Stimulated activated naive CD8-positive, alpha-beta T cell treated with anti-CD3 and anti-CD28 coated beads, Interleukin-15, amount 100 ng/mL, for 72 hours (primary cell): ENCODE measurements at regions not wholly inside any gene's neighbourhood (a gene's known extent, or its start where the extent isn't known, plus 50 kb on each side); places are given as distances from the start of the nearest gene placed in this dataset.

ENCODE experiments used
- ATAC-seq: fragments of 150-1000 bp; cut with Tn5 transposase; 2 replicates; pipeline ENCODE4 v1.10.0; 2021; ENCODE audit warnings: mild to moderate bottlenecking, moderate library complexity
- DNase-seq, 2 donors: peaks; one replicate each; pipeline ENCODE4 v3.0.0; 2021 to 2022
- H3K27ac Mint-ChIP-seq, 2 donors: one replicate each; pipeline ENCODE4 v1.8.0; 2022; ENCODE audit warnings: mild to moderate bottlenecking in 2 of 2, mixed read lengths in 2 of 2, moderate library complexity in 2 of 2
- H3K27me3 Mint-ChIP-seq: one replicate; pipeline ENCODE4 v1.8.0; 2022; ENCODE audit warnings: mixed read lengths
- H3K4me1 Mint-ChIP-seq: one replicate; pipeline ENCODE4 v1.8.0; 2022; ENCODE audit warnings: mild to moderate bottlenecking, mixed read lengths
- H3K4me3 Mint-ChIP-seq, 2 donors: one replicate each; pipeline ENCODE4 v1.8.0; 2022; ENCODE audit warnings: mild to moderate bottlenecking in 2 of 2, mixed read lengths in 2 of 2, moderate library complexity in 1 of 2
- H3K9me3 Mint-ChIP-seq, 2 donors: one replicate each; pipeline ENCODE4 v1.8.0; 2022; ENCODE audit warnings: mixed read lengths in 2 of 2

DNA sequence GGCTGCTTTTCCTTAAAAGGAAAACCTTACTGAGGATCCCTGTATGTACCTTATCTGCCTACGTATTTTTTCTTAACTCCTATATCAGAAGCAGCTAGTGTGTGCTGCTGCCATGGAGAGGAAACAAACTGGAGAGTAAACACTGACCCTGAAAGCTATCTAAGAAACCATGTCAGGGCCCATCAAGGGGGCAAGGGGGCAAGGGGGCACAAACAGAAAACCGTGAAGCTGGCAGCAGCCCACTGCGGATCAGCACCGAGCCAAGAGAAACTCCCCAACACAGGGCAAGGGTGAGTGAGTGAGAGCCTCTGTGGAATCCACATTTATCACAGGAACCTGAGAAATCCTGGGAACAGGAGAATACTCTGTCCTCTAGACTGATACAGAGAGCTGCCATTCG lies 1204.2 kb downstream of the PCDH18 start:
- no peak for DNase-seq
- Mint-ChIP-seq H3K27ac (no peak overlapping the region), H3K27me3 (no peaks in the 10 kb centered on the region), H3K9me3 (peaks cover 0 to 13% of the 10 kb centered on the region in 2 donors), H3K4me3 (no peak overlapping the region), H3K4me1 (no peaks in the 10 kb centered on the region)
- no peak for ATAC-seq

DNA sequence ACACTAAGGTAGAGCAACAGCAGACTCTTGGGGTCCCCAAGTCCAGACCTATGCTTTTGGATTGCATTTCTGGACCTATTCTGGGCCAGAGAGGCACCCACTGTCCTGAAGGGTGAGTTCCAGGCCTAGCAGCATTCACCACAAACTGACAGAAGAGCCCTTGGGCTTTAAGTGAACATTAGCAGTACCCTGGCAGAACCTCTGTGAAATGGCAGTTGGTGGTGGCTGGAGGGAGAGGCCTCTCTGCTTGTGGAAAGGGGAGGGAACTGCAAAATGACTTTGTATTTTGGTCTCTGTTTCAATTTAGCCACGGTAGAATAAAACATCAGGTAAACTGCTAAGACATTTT lies 1211.9 kb downstream of the PCDH18 start:
- H3K4me3 Mint-ChIP-seq = no peak overlapping the region
- H3K4me1 Mint-ChIP-seq = no peaks in the 10 kb centered on the region
- DNase-seq = no peak
- H3K9me3 Mint-ChIP-seq = no peaks in the 10 kb centered on the region
- ATAC-seq = no peak
- H3K27me3 Mint-ChIP-seq = no peaks in the 10 kb centered on the region
- H3K27ac Mint-ChIP-seq = no peak overlapping the region

DNA sequence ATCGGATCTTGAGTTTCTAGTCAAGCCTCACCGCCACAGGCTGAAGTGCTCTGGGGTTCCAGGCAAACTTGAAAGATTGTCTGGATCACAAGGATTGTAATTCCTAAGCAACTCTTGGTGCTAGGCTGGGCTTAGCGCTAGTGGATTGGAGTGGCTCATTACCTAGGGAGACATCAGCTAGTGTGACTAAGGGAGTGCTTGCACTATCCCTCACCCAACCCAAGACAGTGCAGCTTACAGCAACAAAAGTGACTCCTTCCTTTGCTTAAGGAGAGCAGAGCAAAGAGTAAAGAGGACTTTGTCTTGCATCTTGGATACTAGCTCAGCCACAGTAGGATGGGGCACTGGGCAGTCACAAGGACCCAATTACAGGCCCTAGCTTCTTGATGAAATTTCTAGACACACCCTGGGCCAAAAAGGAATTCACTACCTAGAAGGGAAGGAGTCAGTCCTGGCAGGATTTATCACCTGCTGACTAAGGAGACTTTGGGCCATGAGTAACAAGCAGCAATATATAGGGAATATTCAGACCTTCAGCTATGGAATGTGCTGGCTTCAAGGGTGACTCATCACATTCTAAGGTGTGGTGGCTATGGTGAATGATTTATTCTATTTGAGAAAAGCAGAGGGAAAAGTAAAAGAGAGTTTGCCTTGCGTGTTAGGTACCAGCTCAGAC lies 1212.4 kb downstream of the PCDH18 start:
- ATAC-seq = no peak
- no peak for DNase-seq
- Mint-ChIP-seq H3K4me1 (no peaks in the 10 kb centered on the region), H3K27me3 (no peaks in the 10 kb centered on the region), H3K27ac (no peak overlapping the region), H3K4me3 (no peak overlapping the region), H3K9me3 (no peaks in the 10 kb centered on the region)

DNA sequence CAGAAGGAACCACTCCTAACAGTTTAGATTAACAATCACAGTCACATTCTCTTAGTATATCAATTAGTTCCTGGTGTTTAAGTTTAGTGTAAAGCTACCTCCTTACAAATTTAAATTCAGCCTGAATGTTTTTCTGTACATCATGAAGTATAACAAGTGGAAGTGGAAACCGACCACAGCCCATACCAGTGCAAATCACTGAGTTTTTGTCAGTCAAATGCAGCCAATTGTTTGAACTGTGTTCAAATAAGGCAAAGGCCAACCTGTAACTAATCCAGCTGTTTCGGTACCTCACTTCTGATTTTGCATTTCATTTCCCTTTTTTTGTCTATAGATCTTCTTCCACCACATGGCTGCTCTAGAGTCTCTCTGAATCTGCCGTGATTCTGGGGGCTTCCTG lies 1215.3 kb downstream of the PCDH18 start:
- ATAC-seq = no peak
- H3K27ac Mint-ChIP-seq = no peak overlapping the region
- H3K27me3 Mint-ChIP-seq = no peaks in the 10 kb centered on the region
- H3K9me3 Mint-ChIP-seq = no peaks in the 10 kb centered on the region
- H3K4me1 Mint-ChIP-seq = no peaks in the 10 kb centered on the region
- no peak for DNase-seq
- H3K4me3 Mint-ChIP-seq = no peak overlapping the region

DNA sequence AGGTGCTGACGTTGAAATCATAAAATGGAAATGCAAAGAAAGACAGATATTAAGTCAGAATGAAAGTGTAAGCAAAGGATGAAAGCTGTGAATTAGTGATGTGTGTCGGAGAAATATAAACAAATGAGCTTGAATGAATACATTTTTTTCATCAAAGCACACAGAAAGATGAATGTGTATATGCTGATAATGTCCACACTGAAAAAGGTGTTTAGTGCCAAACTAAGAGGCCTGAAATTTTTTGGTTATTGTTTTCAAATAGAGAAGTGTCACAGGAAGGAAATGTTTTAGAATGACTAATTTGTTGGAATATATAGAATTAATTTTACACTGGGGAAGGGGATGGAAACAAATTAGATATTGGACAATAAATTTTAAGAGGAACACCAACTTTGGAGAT lies 1217.6 kb downstream of the PCDH18 start:
- H3K27me3 Mint-ChIP-seq = no peaks in the 10 kb centered on the region
- no peak for ATAC-seq
- DNase-seq = no peak
- peaks cover 0 to 5% of the 10 kb centered on the region in 2 donors for H3K9me3 Mint-ChIP-seq
- no peak overlapping the region for H3K4me3 Mint-ChIP-seq
- H3K4me1 Mint-ChIP-seq = no peaks in the 10 kb centered on the region
- no peak overlapping the region for H3K27ac Mint-ChIP-seq

DNA sequence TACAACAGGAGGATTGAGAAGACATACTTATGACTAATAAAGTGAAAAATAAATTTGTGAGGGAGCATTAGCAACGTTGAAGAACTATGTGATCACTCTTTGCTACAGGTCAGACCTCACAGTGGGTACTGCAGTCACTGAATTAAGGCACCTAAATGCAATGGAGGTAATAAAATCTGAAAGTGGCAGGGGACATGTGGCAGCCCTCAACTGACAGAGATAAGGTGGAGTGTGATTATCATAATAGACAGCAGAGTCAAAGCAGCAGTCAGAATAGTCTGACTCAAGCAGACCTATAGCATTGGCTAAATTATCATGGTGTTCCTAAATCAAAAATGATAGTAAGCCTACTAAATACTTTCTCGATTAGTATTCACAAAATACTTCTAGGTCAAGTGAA lies 1220.5 kb downstream of the PCDH18 start:
- Mint-ChIP-seq H3K9me3 (peaks cover 0 to 5% of the 10 kb centered on the region in 2 donors), H3K4me1 (no peaks in the 10 kb centered on the region), H3K27me3 (no peaks in the 10 kb centered on the region), H3K4me3 (no peak overlapping the region), H3K27ac (no peak overlapping the region)
- DNase-seq (no peak), ATAC-seq (no peak)

DNA sequence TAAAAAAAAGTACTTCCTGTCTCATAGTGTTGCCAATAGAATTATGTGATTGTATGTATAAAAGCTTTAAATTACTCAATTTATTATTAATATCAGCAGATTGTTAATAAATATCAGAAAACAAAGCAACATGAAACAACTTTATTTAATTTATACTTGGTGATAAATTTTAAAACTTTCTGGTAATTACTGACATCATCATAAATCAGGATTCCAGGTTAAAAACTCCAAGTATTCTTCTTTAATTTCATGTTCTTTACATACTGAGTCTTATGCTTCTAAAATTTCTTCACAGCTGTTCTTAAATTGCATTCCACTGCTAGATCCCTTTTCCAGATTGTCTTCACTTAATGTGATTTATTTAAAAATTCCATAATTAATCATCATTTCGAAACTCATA lies 1224.5 kb downstream of the PCDH18 start:
- no peak for ATAC-seq

DNA sequence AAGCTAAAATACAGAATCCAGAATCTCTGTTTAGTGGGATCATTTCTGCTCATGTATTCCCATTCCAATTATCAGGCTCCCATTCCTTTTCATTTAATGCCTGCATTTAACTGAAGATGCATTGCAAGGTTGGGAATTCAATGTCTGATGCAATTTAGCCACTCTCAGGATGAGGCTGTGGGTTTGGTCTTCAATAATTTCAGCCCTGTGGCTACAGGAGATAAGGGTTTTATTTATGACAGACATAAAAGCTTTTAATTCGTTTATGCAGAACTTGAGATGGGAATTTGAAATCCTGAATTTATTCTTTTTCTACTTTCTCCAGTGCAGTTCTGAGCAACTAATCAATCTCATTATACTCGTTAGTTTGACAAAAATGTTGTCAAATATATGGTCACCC lies 1225.9 kb downstream of the PCDH18 start:
- H3K4me1 Mint-ChIP-seq = no peaks in the 10 kb centered on the region
- no peak overlapping the region for H3K4me3 Mint-ChIP-seq
- H3K27me3 Mint-ChIP-seq = no peaks in the 10 kb centered on the region
- no peak for ATAC-seq
- no peak overlapping the region for H3K27ac Mint-ChIP-seq
- H3K9me3 Mint-ChIP-seq = peaks cover 0 to 2% of the 10 kb centered on the region in 2 donors
- no peak for DNase-seq

More for the DNA sequence above, 1224.5 kb downstream of the PCDH18 start:
- H3K4me3 Mint-ChIP-seq = no peak overlapping the region
- peaks cover 0 to 5% of the 10 kb centered on the region in 2 donors for H3K9me3 Mint-ChIP-seq
- no peaks in the 10 kb centered on the region for H3K4me1 Mint-ChIP-seq
- DNase-seq = no peak
- H3K27me3 Mint-ChIP-seq = no peaks in the 10 kb centered on the region
- H3K27ac Mint-ChIP-seq = no peak overlapping the region

DNA sequence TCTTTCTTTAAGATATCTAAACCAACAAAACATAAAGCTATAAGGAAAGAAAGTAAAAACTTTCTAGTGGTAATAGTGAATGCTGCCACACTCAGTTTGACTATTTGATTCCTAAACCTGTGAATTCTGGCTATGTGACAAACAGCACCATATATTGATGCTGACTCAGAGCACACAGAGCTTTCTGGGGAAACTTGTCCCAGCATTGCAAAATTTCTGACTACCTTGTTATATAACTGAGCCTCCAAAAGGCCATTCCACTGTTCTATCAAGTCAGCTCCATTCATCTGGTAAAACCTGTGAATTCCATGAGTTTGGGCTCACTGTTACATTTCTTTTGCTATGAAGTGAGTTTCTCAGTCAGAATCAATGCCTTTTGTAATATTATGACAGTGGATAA lies 1229.7 kb downstream of the PCDH18 start:
- no peak overlapping the region for H3K4me3 Mint-ChIP-seq
- no peaks in the 10 kb centered on the region for H3K27me3 Mint-ChIP-seq
- DNase-seq = no peak
- no peaks in the 10 kb centered on the region for H3K4me1 Mint-ChIP-seq
- no peak for ATAC-seq
- H3K27ac Mint-ChIP-seq = no peak overlapping the region
- no peaks in the 10 kb centered on the region for H3K9me3 Mint-ChIP-seq

DNA sequence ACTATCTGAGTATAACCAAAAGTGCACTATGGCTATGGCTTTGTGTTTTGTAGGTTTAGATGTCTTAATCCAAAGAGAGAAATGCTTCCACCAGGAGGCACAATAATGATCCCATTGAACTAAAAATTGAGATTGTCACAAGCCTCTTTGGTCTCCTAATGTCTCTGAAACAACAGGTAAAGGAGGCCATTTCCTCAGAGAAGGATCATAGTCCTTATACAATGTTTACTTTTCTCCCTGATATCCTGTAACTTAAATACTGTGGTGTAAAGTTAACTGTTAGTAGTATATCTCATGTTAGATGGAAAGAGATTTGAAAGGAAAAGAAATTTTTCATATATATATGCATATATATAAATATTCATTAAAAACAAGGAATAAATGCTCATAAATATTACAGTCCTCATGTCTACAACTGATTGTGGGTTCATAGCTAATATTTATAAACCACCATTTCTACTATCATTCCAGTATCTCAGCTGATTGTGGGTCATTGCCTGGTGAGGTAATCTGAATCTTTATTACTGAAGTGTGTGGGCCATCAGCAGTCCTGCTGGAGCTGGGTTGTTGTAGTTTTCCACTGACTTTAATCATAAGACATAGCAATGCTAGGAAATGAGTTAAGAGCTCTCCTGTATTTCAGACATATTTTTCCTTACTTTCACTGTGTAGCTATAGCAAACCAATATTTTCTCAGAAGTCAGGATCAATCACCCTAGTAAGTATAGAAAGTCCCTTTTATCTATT lies 1230.4 kb downstream of the PCDH18 start:
- no peak for DNase-seq
- Mint-ChIP-seq H3K4me3 (no peak overlapping the region), H3K27me3 (no peaks in the 10 kb centered on the region), H3K4me1 (no peaks in the 10 kb centered on the region), H3K9me3 (no peaks in the 10 kb centered on the region), H3K27ac (no peak overlapping the region)
- ATAC-seq = no peak

DNA sequence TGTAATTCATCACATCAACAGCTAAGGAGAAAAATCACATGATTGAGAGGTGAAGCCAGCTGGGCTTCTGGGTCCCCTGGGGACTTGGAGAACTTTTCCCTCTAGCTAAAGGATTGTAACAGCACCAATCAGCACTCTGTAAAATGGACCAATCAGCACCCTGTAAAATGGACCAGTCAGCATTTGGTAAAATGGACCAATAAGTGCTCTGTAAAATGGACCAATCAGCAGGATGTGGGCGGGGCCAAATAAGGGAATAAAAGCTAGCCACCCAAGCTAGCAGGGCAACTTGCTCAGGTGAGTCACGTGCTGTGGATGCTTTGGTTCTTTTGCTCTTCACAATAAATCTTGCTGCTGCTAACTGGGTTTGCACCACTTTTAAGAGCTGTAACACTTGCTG lies 1248.3 kb downstream of the PCDH18 start:
- no peak for DNase-seq
- no peak for ATAC-seq
- Mint-ChIP-seq H3K9me3 (peaks cover 0 to 5% of the 10 kb centered on the region in 2 donors), H3K27me3 (no peaks in the 10 kb centered on the region), H3K4me3 (no peak overlapping the region), H3K4me1 (no peaks in the 10 kb centered on the region), H3K27ac (no peak overlapping the region)

DNA sequence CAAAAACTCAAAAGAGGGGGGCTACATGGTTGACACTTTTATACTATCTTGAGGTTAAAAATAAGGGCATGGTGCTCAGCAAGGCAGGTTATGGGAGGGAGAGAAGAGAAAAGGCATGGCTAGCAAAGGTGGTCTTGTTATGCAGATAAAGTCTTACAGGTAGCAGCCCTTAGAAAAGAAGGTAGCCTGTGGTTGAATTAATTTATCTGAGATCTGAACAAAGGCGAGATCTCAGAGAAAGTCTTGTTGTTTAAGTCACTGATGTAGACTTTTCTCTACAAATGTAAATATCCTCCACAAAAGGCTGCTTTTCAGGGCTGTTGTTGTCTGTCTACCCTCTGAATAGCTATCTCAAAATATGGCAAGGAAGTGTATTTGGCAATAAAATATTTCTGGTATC lies 1250.4 kb downstream of the PCDH18 start:
- Mint-ChIP-seq H3K9me3 (peaks cover 0 to 5% of the 10 kb centered on the region in 2 donors), H3K4me1 (no peaks in the 10 kb centered on the region), H3K27ac (no peak overlapping the region), H3K4me3 (no peak overlapping the region), H3K27me3 (no peaks in the 10 kb centered on the region)
- DNase-seq (no peak), ATAC-seq (no peak)

DNA sequence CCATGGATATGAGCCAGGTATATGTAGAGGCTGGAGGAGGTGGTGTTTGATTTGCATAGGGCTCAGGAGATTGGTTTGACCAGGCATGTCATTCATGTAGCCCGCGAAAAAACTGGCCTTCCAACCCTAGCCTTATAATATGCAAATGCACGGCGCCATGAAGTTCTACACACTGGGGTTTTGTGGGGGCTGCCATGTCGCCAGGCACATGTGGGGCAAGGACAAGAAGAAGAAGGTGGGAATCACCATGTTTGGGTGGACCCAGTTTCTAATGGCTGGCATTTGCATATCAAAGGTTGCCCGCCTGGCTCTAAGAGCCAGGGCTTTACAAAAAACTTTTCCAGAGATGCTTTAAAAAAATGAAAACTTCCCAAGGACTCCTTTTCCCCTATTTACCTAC lies 1251.0 kb downstream of the PCDH18 start:
- DNase-seq (no peak), ATAC-seq (no peak)
- Mint-ChIP-seq H3K9me3 (peaks cover 0 to 5% of the 10 kb centered on the region in 2 donors), H3K27me3 (no peaks in the 10 kb centered on the region), H3K27ac (no peak overlapping the region), H3K4me1 (no peaks in the 10 kb centered on the region), H3K4me3 (no peak overlapping the region)

DNA sequence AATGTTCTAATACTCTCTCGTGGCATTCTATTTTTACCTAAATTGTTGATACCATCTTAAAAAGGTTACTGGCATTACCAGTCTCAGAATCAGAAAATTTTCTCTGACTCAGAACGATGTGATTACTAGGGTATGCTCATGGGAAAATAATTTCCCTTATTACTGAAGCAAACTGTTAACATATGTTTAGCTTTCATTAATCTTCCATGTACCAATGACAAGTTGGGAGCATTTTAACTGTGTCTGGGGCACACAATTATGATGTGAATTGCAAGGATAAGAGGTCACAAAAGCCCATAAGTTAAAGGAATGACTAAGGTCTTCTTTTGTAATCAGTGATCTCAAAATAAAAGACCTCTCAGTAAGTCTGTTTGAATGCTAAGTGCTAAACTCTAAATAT lies 1254.6 kb downstream of the PCDH18 start:
- ATAC-seq = no peak
- DNase-seq = no peak
- peaks cover 5 to 14% of the 10 kb centered on the region in 2 donors for H3K9me3 Mint-ChIP-seq
- no peak overlapping the region for H3K27ac Mint-ChIP-seq
- no peak overlapping the region for H3K4me3 Mint-ChIP-seq
- H3K4me1 Mint-ChIP-seq = no peaks in the 10 kb centered on the region
- no peaks in the 10 kb centered on the region for H3K27me3 Mint-ChIP-seq

DNA sequence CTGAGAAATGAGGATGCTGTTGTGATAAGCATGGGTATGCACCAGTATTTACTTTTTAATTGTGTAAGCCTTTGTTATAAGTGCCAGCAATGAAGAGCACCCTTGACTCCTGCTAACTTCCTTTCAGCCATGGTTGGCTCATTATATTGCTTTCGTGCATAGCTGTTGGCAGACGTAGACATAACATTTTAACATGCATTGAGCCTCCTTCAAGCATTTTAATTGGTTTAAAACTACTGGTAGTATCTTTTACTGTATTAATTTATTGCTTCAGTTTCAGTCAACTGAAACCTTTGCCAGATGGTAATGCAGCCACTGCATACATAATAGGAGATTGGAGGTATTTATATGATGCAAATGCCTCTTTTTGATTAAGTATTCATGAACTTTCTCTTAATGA lies 1285.4 kb downstream of the PCDH18 start:
- Mint-ChIP-seq H3K27ac (no peak overlapping the region), H3K4me3 (no peak overlapping the region), H3K27me3 (no peaks in the 10 kb centered on the region), H3K4me1 (no peaks in the 10 kb centered on the region), H3K9me3 (peaks cover 0 to 13% of the 10 kb centered on the region in 2 donors)
- ATAC-seq (no peak), DNase-seq (no peak)

DNA sequence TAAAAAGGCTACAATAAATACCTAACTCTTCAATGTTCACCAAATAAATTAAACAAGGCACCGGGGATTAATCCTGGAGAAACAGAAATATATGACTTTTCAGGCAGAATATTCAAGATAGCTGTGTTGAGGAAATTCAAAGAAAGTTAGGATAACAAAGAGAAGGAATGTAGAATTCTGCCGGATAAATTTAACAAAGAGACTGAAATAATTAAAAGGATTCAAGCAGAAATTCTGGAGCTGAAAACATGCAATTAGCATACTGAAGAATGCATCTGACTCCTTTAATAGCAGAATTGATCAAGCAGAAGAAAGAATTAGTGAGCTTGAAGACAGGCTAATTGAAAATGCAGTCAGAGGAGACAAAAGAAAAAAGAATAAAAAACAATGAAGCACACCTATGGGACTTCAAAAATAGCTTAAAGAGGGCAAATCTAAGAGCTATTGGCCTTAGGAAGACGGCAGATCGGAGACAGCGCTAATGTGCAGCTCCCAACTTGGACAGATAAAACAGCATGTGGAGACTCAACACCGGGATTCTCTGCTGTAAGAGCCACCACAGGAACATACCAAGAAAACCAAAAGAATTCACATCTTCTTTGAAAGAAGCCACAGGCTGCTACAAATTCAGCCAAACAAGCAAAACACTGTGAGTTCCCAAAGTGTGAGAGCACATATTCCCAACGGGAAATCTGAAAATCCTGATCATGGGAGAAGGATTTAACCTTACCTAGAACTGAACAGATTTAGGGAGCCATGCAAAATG lies 1290.9 kb downstream of the PCDH18 start:
- ATAC-seq = no peak
- peaks cover 17 to 29% of the 10 kb centered on the region in 2 donors for H3K9me3 Mint-ChIP-seq
- no peaks in the 10 kb centered on the region for H3K4me1 Mint-ChIP-seq
- no peak overlapping the region for H3K27ac Mint-ChIP-seq
- H3K27me3 Mint-ChIP-seq = no peaks in the 10 kb centered on the region
- no peak overlapping the region for H3K4me3 Mint-ChIP-seq
- no peak for DNase-seq
